Astrocyte of the cerebellum (primary cell): ENCODE measurements at regions not wholly inside any gene's neighbourhood (a gene's known extent, or its start where the extent isn't known, plus 50 kb on each side); places are given as distances from the start of the nearest gene placed in this dataset.

Source experiments
- DNase-seq: peaks from one replicate; pipeline ENCODE4 v3.0.0-alpha.2; 2011; ENCODE audit warnings: low read depth
- H3K4me3 ChIP-seq: 2 replicates; pipeline ENCODE4 v1.5.1; 2011; ENCODE audit warnings: mild to moderate bottlenecking, low read depth, low read length, moderate library complexity
- CTCF ChIP-seq: IDR thresholded peaks from 2 replicates; pipeline ENCODE4 v1.5.1; 2012; ENCODE audit warnings: low read length, low read depth, moderate library complexity, mild to moderate bottlenecking; ENCODE audit errors: missing control alignments
- in situ Hi-C: cut with HindIII; loops from 2 replicates; pipeline ENCODE4 v1.10.0; 2017; ENCODE audit warnings: low sequenced_read_pairs

GRCh38 chr2:215847056-215847455 lies 166.3 kb downstream of the MREG start:
- DNase-seq = no peak
- no peak for TF ChIP-seq CTCF
- in situ Hi-C loops = no loop called here
- no peak overlapping the region for H3K4me3 ChIP-seq

- in situ Hi-C loops = no loop called here
- H3K4me3 ChIP-seq = no peak overlapping the region
- no peak for TF ChIP-seq CTCF
- no peak for DNase-seq
Observed at GRCh38 chr2:215845839-215846586, 167.3 kb downstream of the MREG start.

GRCh38 chr2:215843579-215843978 lies 169.8 kb downstream of the MREG start:
- peak; percentile 34 for DNase-seq
- H3K4me3 ChIP-seq = no peak overlapping the region
- no peak for TF ChIP-seq CTCF
- in situ Hi-C loops = no loop called here

- TF ChIP-seq CTCF = no peak
- no peak overlapping the region for H3K4me3 ChIP-seq
- in situ Hi-C loops = no loop called here
- DNase-seq = no peak
Observed at GRCh38 chr2:215841175-215841816, 172.1 kb downstream of the MREG start.

- DNase-seq = no peak
- no peak for TF ChIP-seq CTCF
- H3K4me3 ChIP-seq = no peak overlapping the region
- in situ Hi-C loops = no loop called here
Observed at GRCh38 chr2:215839816-215840215, 173.5 kb downstream of the MREG start.

- in situ Hi-C loops = no loop called here
- H3K4me3 ChIP-seq = no peak overlapping the region
- no peak for DNase-seq
- TF ChIP-seq CTCF = no peak
Observed at GRCh38 chr2:215839309-215839708, 174.0 kb downstream of the MREG start.
